Cerebellar nuclear complex (tissue), 1 donor: ENCODE measurements at regions not wholly inside any gene's neighbourhood (a gene's known extent, or its start where the extent isn't known, plus 50 kb on each side); places are given as distances from the start of the nearest gene placed in this dataset.
"Not testable (repeated sequence)": the region's sequence is repeated elsewhere in the genome, so short reads cannot be mapped to it uniquely, and the experiment has no call there.

Experiments used
- DNase-seq, 2 experiments: peaks; one replicate each; lab custom pipeline; 2025; lab: John Stamatoyannopoulos, UW

DNA sequence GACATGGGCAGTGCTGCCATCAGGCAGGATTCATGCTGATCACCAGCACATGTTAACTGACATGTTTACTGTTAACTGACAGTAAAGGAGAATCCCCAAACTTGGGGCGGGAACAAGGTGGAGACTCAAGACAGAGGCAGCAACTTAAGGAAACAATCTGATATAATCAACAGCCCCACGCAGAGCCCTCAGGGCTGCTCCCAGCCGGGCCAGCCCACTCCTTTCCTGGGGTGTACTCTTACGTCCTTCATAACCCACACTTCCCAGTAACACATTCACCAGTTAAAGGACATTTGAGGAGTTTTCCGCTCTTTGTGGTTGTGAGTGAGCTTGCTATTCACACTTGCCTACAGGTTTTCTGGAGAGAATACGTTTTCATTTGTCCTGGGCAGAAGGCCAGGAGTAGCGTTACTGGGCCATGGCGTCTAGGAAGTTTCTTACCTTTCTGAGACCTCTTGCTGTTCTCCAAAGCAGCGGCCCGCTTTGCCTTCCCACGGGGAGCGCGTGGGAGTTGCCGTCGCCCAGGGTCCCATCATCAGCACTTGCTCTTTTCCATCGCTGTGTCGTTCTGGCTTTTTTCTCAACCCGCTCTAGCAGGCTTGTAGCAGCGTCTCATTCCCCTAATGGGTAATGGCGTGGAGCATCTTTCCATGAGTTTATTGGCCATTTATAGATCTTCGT lies 56.4 kb downstream of the FOXF2 start:
- DNase-seq, result no peak

DNA sequence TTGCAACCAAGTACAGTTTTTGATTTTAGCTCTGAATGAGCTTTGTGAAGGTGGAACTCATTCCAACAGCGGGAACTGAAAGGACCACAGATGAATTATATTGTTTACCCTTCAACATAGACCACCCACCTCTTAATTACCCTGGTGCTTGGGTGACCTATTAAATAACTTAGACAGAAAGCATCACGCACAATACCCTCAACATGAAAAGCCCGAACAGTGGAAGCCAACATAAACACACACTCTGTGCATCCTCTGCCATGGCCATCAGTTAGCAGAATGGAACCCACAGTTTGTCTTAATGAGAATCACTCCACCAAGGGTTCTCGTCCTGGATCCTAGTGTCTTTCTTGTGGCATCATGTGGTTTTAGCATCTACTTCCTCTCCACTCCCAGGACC lies 60.5 kb downstream of the FOXF2 start:
- DNase-seq, result no peak

DNA sequence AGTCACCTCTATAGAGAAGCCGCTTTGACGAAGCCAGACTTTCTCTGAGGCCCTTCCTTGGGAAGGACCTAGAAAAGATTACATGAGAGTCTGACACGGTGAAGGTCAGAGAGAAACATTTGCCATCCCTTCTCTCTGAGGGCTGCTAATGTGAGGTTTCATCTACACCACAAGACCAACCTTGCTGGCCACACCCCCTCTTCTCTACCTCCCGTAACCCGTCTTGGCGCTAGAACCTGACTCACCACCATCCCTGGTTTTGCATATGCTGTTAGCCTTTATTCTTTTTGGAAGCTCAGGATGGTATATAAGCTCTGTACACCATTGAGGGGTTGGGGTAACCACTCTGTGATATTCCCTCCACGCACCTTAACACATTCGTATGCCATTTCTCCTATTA lies 63.6 kb downstream of the FOXF2 start:
- no peak for DNase-seq

DNA sequence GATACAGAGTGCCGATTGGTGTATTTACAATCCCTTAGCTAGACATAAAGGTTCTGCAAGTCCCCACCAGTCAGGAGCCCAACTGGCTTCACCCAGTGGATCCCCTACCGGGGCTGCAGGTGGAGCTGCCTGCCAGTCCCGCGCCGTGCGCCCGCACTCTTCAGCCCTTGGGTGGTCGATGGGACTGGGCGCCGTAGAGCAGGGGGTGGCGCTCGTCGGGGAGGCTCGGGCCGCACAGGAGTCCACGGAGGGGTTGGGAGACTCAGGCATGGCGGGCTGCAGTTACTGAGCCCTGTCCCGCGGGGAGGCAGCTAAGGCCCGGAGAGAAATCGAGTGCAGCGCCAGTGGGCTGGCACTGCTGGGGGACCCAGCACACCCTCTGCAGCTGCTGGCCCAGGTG lies 67.4 kb downstream of the FOXF2 start:
- DNase-seq, result not testable (repeated sequence)

DNA sequence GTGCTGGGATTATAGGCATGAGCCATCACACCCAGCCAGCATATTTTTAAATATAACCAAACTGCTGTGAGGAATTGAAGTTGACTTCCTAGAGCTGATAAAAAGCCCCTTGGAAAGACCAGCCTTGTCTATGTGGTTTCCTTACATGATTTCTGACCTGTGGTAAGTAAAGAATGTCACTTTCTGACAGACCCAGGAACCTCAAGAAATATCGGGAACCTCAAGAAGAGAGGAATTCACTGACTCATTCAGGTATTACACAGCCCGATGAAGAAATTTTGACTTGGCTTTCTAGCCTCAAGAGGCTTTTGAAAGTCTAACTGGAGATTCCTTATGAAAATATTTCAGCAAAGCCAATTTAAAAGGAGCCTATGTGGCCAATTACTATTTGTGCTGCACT lies 71.8 kb downstream of the FOXF2 start:
- no peak for DNase-seq

DNA sequence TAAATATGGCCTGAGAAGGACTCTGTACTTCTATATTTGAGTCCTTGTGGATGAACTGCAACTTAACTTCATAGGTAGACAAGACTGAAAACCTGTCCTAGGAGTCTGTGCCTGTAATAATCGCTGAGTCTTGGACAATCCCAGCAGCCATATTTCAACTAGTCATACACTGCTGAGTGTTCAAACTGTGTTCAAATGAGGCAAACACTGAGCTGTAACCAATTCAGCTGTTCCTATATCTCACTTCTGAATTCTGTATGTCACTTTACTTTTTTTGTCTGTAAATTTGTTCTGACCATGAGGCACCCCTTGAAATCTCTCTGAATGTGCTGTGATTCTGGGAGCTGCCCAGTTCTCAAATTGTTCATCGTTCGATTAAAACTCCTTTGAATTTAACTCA lies 72.4 kb downstream of the FOXF2 start:
- DNase-seq, result no peak

DNA sequence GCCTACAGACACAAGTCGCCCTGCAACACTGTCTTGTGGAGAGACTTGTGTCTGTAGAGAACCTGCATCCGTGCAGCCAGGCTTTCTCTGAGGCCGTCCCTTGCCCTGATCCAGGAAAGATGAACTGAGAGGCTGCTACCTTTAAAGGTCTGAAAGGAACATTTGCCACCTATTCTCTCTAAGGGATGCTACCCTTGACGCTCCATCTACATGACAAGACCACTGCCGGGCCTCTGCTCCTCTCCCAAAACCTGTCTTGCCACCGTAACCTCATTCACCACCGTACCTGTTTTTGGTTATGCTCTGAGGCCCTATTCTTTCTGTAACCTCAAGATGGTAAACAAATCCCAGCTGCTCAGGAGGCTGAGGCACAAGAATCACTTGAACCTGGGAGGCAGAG lies 73.9 kb downstream of the FOXF2 start:
- DNase-seq, result no peak

DNA sequence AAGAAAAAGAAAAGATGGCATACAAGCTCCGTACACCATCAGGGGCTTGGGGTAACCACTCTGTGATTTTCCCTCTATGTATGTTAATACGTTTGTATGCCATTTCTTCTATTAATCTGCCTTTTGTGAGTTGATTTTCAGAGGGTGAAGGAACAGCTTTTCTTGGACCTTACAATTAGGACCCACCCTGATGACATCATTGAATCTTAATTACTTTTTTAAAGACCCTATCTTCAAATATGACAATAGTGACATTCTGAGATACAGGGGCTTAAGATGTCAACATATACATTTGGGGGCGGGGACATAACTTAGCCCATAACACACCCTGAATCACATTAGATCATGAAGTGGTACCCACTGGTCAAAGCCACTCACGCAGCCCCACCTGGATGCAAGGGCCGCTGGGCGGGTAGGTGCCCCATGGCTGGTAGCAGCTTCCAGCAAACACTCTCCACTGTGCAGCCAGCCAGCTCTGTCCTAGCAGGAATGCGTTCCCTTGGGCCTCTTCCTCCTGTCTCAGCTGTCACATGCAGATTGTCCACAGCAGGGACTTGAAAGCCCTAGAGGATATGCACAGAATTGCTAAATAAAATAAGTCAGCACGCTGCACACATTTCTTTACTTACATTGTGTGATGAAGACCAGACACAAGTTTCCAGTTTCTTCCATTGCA lies 74.5 kb downstream of the FOXF2 start:
- no peak for DNase-seq

DNA sequence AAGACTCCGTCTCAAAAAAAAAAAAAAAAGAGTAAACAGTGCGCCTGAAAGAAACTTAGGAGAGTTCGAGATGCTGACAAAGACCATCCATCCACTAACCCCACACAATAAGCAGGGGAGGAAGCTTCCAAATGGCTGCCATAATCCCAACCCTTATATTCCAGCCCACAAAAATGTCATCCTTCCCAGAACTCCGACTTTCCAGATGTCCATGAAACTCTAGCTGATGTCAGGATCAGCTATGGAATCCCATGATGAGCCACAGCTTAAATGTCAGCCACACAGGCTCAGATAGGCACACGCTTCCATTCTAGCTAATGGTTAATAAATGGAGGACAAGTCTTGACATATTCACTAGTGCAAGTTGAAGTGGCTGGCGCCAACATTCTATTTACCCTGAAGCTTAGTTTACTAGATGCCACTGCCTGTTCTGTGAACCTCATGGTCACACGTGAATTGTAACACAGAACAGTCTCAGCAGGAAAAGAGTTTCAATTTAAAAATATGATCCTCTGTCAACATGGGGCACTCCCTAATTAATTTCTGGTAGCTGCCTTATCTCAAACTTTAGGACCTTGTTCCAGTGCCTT lies 75.5 kb downstream of the FOXF2 start:
- DNase-seq, result no peak

DNA sequence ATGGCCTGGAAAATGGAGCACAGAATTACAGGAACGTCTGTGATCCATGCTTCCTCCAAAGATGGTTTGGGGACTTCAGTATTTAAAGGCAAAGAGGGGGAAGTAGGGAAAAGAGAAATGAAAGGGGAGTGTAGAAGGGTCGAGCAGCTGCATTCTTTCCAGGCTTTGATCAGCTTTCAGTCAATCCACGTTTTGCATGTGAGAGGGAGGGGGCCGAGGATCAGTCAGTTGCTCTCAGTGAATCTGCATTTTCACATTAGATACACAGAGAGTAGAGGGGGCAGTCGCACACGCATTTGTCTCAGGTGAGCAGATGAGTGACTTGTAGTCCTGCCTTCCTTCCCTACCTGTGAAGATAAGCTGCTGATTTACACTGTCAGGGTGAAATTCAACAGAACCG lies 78.8 kb downstream of the FOXF2 start:
- no peak for DNase-seq

DNA sequence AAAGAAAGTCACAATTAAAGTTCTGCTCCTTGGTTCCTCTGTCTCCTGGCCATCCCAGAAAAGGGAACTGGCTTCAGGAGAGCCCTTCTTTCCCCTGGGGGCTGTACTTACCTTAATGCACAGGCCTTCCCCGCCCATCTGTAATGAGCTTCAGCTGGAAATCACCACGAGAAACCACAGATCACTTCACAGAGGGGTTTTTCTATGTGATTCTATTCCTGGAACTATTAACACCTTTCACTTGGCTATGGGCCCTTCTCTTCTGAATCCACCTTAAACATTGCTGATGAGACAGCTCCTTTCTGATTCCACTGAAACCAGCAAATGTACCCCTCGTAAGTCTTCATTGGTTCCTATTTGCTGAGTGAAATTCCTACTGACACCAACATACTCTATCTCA lies 80.7 kb downstream of the FOXF2 start:
- DNase-seq, result no peak

DNA sequence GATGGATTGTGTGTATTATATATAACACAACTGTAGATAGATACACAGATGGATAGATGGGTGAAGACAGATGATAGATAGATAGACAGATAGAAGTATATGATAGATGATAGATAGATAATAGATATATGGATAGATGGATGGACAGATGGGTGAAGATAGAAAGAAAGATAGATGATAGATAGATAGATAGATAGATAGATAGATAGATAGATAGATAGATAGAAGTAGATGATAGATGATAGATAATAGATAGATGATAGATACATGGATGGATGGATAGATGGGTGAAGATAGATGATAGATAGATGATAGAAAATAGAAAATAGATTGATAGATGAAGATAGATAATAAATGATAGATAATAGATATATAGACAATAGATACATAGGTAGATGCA lies 83.3 kb downstream of the FOXF2 start:
- no peak for DNase-seq

DNA sequence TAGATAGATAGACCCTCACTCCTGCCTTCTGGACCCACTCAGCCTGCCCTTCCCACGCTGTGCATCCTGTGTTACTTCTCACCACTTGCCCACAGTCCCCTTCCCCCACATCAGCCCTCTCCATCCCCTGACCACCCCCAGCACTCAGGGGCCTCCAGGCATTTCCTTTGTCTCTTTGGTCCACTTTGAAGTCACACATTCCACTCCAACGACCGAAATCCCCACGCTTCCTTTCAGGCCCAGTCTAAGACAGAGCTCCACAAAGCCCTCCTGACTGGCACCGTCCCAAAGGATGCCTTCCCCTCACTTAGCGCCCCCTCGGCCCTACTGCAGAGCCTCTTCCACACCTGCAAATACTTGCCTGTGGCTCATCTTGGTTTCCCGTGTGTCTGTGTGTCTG lies 83.8 kb downstream of the FOXF2 start:
- DNase-seq, result no peak

DNA sequence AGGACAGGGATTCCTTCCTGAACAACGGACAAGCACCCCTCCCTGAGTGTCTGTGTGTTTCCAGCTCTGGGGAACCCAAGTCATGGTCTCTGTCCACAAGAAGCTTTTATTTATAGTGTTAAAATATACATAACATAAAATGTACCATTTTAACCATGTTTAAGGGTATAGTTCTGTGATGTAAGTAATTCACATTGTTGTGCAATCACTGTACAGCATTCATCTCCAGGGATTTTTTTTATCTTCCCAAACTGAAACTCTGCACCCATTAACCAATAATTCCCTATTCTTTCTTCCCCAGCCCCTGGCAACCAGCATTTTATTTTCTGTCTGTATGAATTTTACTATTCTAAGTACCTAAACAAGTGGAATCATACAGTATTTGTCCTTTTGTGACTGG lies 84.2 kb downstream of the FOXF2 start:
- no peak for DNase-seq

DNA sequence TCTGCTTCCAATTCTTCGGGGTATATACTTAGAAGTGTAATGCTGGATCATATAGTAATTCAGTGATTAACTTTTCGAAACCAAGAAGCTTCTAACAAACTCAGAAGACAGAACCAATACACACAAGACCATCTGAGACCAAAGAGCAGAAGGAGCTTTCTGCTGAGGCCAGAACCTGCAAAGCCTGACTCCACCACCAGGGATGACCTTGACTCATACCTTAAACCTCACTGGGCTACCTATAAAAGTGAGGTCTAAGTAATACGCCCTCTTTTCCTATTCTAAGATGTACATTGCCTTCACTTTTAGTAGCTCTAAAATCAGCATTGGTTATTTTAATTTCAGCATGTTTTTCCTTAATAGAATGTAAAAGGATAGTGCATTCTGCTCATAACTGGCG lies 84.8 kb downstream of the FOXF2 start:
- no peak for DNase-seq

DNA sequence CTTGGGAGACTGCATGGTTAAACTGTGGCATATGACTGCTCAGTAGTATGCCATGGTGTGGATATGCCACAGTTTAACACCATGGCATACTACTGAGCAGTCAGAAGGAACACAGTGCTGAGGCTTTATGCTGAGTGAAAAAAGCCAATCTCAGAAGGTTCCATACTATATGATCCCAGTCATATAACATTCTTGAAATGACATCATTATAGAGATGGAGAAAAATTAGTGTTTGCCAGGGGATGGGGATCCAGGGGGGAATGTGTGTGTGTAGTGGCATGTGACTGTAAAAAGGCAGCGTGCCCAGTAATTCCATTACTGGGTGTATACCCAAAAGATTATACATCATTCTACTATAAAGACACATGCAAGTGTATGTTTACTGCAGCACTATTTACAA lies 85.8 kb downstream of the FOXF2 start:
- no peak for DNase-seq

DNA sequence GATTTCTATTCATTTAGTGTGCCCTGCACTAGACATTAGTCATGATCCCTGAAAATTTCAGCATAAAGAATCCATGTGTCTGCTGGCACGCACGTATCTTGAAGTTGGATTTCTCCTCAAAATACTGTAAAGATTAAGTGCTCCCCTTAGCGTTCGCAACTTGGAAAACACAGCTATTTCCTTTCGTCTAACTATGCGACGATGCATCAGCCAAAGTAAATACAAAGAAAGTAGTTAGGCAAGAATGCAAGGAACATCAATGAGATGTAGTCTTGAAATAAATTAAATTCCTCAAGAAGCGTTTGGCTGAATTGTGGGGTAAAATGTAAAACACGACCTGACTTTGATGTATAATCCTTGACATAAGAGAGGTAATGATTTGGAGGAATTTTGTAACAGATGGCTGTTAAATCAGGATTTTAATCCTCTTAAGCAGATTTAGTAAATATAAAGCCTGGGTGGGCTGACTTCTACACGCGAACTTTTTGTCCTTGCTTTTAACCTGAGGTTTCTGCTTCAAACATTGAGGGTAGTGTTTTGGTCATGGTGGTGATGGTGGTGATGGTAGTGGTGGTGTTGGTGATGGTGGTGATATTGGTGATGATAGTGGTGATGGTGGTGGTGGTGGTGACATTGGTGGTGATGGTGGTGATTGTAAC lies 88.2 kb downstream of the FOXF2 start:
- DNase-seq, result no peak

DNA sequence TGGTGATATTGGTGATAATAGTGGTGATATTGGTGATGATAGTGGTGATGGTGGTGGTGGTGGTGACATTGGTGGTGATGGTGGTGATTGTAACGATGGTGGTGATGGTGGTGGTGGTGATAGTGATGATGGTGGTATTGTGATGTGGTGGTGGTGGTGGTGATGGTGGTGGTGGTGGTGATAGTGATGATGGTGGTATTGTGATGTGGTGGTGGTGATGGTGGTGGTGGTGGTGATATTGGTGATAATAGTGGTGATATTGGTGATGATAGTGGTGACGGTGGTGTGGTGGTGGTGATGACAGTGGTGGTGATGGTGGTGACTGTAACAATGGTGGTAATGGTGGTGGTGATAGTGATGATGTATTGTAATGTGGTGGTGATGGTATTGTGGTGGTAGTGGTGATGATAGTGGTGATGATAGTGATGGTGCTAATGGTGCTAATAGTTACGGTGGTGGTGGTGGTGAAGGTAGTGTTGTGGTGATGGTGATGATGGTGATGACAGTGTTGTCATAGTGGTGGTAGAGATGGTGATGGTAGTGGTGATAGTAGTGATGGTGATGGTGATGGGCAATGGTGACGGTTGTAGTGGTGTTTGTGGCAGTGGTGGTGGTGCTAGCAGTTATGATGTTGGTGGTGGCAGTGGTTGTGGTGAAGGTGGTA lies 88.9 kb downstream of the FOXF2 start:
- not testable (repeated sequence) for DNase-seq

DNA sequence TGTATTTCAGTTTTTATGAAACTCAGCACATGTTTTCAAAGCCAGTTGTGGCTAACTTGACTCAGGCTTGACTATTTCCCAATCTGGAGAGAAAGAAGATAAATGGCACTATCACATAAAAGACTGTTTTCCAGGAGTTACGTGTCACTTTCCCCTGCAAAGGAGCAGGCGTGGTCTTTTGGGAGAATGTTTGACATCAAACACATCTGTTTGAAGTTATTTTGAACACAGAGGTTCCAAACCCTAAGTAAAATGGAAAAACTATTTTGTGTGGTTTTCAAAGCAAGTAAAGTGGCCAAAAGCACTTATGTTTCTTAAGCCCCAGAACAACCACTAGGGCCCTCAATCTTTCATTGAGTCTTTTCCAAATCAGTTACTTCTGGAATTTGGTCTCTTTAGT lies 89.7 kb downstream of the FOXF2 start:
- DNase-seq, result no peak

DNA sequence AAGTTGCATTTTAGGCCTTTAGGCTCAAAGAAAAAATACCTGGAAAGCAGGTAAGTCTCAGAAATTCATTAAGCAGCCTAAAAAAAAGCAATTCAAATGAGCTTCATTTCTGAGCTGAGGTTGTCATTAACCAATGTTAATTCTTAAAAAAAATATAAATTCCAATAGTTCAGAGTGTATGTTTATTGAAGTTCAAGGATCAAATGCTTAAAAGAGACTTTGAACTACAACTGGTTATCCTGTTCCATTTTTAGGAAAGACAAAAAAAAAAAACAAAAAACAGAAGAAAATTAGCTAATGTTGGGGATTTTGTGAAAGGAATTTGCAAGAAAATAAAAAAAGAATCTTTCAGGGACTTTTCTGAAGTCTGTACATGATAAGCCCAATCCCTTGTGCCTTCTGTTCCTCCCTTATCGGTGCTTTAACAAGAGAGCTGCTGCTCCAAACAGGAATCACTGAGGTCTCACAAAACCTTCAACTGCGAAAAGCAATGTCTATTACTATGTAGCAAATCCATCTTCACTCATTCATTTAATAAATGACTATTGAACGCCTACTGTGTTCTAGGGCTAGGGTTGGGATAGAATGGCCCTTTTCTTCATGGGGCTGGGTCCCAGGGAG lies 90.3 kb downstream of the FOXF2 start:
- no peak for DNase-seq

DNA sequence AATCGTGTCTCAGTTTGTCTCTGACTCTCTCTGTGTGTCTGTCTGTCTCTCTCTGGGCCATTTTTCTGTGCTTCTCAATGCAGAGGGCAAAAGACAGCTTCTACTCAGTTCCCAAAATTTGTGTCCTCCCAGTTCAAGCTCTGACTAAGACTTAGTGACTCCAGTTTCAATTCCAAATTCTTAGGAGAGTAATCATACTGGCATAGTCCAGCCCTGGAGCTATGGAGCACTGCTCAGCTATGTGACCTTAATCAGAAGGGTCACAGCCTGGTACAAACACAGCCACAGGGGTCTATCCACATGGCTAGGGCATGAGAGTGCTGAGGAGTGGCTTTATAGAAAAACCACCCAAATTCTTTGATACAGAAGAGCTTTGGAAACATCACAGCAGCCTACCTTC lies 91.9 kb downstream of the FOXF2 start:
- DNase-seq, result no peak
